Mesendoderm (in vitro differentiated cells): ENCODE measurements at regions not wholly inside any gene's neighbourhood (a gene's known extent, or its start where the extent isn't known, plus 50 kb on each side); places are given as distances from the start of the nearest gene placed in this dataset.

ENCODE experiments used
- DNase-seq: peaks from one replicate; pipeline ENCODE4 v3.0.0; 2013
- H2AK5ac ChIP-seq: 2 replicates; pipeline ENCODE4 v1.6.1; 2013; ENCODE audit warnings: low read length, inconsistent platforms
- H2BK120ac ChIP-seq: 2 replicates; pipeline ENCODE4 v1.6.1; 2013; ENCODE audit warnings: low read depth, mild to moderate bottlenecking, low read length, moderate library complexity, mixed read lengths
- H2BK15ac ChIP-seq: replicated peaks from 2 replicates; pipeline ENCODE4 v1.6.1; 2013; ENCODE audit warnings: low read depth, mild to moderate bottlenecking, moderate library complexity
- H2BK5ac ChIP-seq: 2 replicates; pipeline ENCODE4 v1.6.1; 2013; ENCODE audit warnings: low read length, inconsistent platforms
- H3K18ac ChIP-seq: 2 replicates; pipeline ENCODE4 v1.6.1; 2013; ENCODE audit warnings: mild to moderate bottlenecking, low read length, mixed read lengths
- H3K23ac ChIP-seq: one replicate; pipeline ENCODE4 v1.6.1; 2013; ENCODE audit warnings: low read length
- H3K27ac ChIP-seq: 2 replicates; pipeline ENCODE4 v1.5.1; 2013; ENCODE audit warnings: low read depth, mild to moderate bottlenecking, inconsistent platforms, low read length, moderate library complexity
- H3K27me3 ChIP-seq: 2 replicates; pipeline ENCODE4 v1.6.1; 2013; ENCODE audit warnings: low read length, control low read depth, mild to moderate bottlenecking, inconsistent platforms; ENCODE audit not compliant: insufficient read depth, poor library complexity
- H3K36me3 ChIP-seq: 2 replicates; pipeline ENCODE4 v1.6.1; 2013; ENCODE audit warnings: low read length, inconsistent platforms; ENCODE audit not compliant: control insufficient read depth, insufficient read depth
- H3K4ac ChIP-seq: one replicate; pipeline ENCODE4 v1.6.1; 2013; ENCODE audit warnings: low read depth, mild to moderate bottlenecking, low read length, moderate library complexity
- H3K4me1 ChIP-seq: 2 replicates; pipeline ENCODE4 v1.6.1; 2013; ENCODE audit warnings: low read depth, low read length, inconsistent platforms; ENCODE audit not compliant: control insufficient read depth
- H3K4me2 ChIP-seq: 2 replicates; pipeline ENCODE4 v1.6.1; 2013; ENCODE audit warnings: low read length
- H3K4me3 ChIP-seq: 2 replicates; pipeline ENCODE4 v1.5.1; 2013; ENCODE audit warnings: mild to moderate bottlenecking, low read length
- H3K56ac ChIP-seq: one replicate; pipeline ENCODE4 v1.6.1; 2013; ENCODE audit warnings: low read length
- H3K79me1 ChIP-seq: 2 replicates; pipeline ENCODE4 v1.6.1; 2013; ENCODE audit warnings: low read length, inconsistent platforms
- H3K79me2 ChIP-seq: 2 replicates; pipeline ENCODE4 v1.6.1; 2013; ENCODE audit warnings: mild to moderate bottlenecking, low read length; ENCODE audit not compliant: control insufficient read depth, insufficient read depth
- H3K9ac ChIP-seq: 2 replicates; pipeline ENCODE4 v1.6.1; 2013; ENCODE audit warnings: low read length, inconsistent platforms
- H4K5ac ChIP-seq: one replicate; pipeline ENCODE4 v1.6.1; 2013; ENCODE audit warnings: low read length
- H4K8ac ChIP-seq: one replicate; pipeline ENCODE4 v1.6.1; 2013; ENCODE audit warnings: low read depth, mild to moderate bottlenecking, control low read depth, low read length, moderate library complexity
- WGBS: extraction: QIAGEN DNeasy Blood & Tissue Kit; methylation state at CpG from one replicate; pipeline ENCODE4 v1.1.7; 2013; ENCODE audit warnings: low lambda C conversion rate, missing lambda C conversion rate; ENCODE audit not compliant: insufficient coverage; ENCODE audit errors: extremely low coverage; 5-methylcytosine and 5-hydroxymethylcytosine counted together

GRCh38 chr2:37532503-37532902 is 138.9 kb downstream of the CDC42EP3 start:
- Histone ChIP-seq H3K36me3 (no peaks in the 10 kb centered on the region), H2AK5ac (no peak overlapping the region), H2BK120ac (no peak overlapping the region), H3K4me2 (no peak overlapping the region), H2BK15ac (no peak overlapping the region), H4K8ac (no peak overlapping the region), H3K4ac (no peak overlapping the region), H3K18ac (no peak overlapping the region), H3K27me3 (no peaks in the 10 kb centered on the region), H3K4me3 (no peak overlapping the region), H3K23ac (no peak overlapping the region), H3K79me1 (no peaks in the 10 kb centered on the region), H3K4me1 (no peaks in the 10 kb centered on the region), H3K9ac (no peak overlapping the region), H3K79me2 (no peaks in the 10 kb centered on the region), H2BK5ac (no peak overlapping the region), H3K27ac (no peak overlapping the region), H3K56ac (no peak overlapping the region), H4K5ac (no peak overlapping the region)
- no CpG with 5 or more reads among the region's 2 CpGs for WGBS
- DNase-seq: no peak

GRCh38 chr2:37537316-37537715 is 134.1 kb downstream of the CDC42EP3 start:
- Histone ChIP-seq H3K4me2 (no peak overlapping the region), H4K8ac (no peak overlapping the region), H3K4ac (no peak overlapping the region), H3K27me3 (no peaks in the 10 kb centered on the region), H3K18ac (no peak overlapping the region), H3K23ac (no peak overlapping the region), H3K9ac (no peak overlapping the region), H3K27ac (no peak overlapping the region), H3K56ac (no peak overlapping the region), H2BK5ac (no peak overlapping the region), H2BK15ac (no peak overlapping the region), H4K5ac (no peak overlapping the region), H2AK5ac (no peak overlapping the region), H3K4me3 (no peak overlapping the region), H3K79me2 (no peaks in the 10 kb centered on the region), H3K36me3 (no peaks in the 10 kb centered on the region), H2BK120ac (no peak overlapping the region), H3K79me1 (no peaks in the 10 kb centered on the region), H3K4me1 (no peaks in the 10 kb centered on the region)
- DNase-seq: no peak
- no CpG with 5 or more reads among the region's 5 CpGs for WGBS

GRCh38 chr2:37541516-37541915 is 129.9 kb downstream of the CDC42EP3 start:
- no peak overlapping the region for H3K18ac ChIP-seq
- H4K5ac ChIP-seq: no peak overlapping the region
- no peak overlapping the region for H3K27ac ChIP-seq

GRCh38 chr2:37543999-37544557 is 127.4 kb downstream of the CDC42EP3 start:
- no peak overlapping the region for H2AK5ac ChIP-seq
- H4K8ac ChIP-seq: no peak overlapping the region
- H3K4ac ChIP-seq: no peak overlapping the region
- no peaks in the 10 kb centered on the region for H3K79me2 ChIP-seq
- H3K18ac ChIP-seq: no peak overlapping the region
- no peak overlapping the region for H4K5ac ChIP-seq
- no peak overlapping the region for H3K4me2 ChIP-seq
- no peak overlapping the region for H3K9ac ChIP-seq
- H3K27ac ChIP-seq: no peak overlapping the region
- no peaks in the 10 kb centered on the region for H3K27me3 ChIP-seq
- no CpG with 5 or more reads among the region's 4 CpGs for WGBS
- H3K36me3 ChIP-seq: no peaks in the 10 kb centered on the region
- peaks cover 2% of the 10 kb centered on the region for H3K4me1 ChIP-seq
- H3K56ac ChIP-seq: no peak overlapping the region
- no peak overlapping the region for H3K23ac ChIP-seq
- no peaks in the 10 kb centered on the region for H3K79me1 ChIP-seq
- H2BK120ac ChIP-seq: no peak overlapping the region
- no peak overlapping the region for H2BK15ac ChIP-seq
- DNase-seq: no peak
- no peak overlapping the region for H3K4me3 ChIP-seq
- H2BK5ac ChIP-seq: no peak overlapping the region

More at GRCh38 chr2:37541516-37541915, 129.9 kb downstream of the CDC42EP3 start:
- Histone ChIP-seq H3K27me3 (no peaks in the 10 kb centered on the region), H2AK5ac (no peak overlapping the region), H3K23ac (no peak overlapping the region), H3K9ac (no peak overlapping the region), H4K8ac (no peak overlapping the region), H2BK15ac (no peak overlapping the region), H3K36me3 (no peaks in the 10 kb centered on the region), H3K4ac (no peak overlapping the region), H3K4me2 (no peak overlapping the region), H3K79me1 (no peaks in the 10 kb centered on the region), H3K56ac (no peak overlapping the region), H2BK120ac (no peak overlapping the region), H3K4me3 (no peak overlapping the region), H3K4me1 (peaks cover 2% of the 10 kb centered on the region), H3K79me2 (no peaks in the 10 kb centered on the region), H2BK5ac (no peak overlapping the region)
- no CpG with 5 or more reads among the region's 5 CpGs for WGBS
- no peak for DNase-seq

GRCh38 chr2:37544591-37545031 is 126.8 kb downstream of the CDC42EP3 start:
- Histone ChIP-seq H3K27me3 (no peaks in the 10 kb centered on the region), H3K4me3 (no peak overlapping the region), H4K5ac (no peak overlapping the region), H3K4ac (no peak overlapping the region), H3K79me1 (no peaks in the 10 kb centered on the region), H2BK15ac (no peak overlapping the region), H3K18ac (no peak overlapping the region), H3K4me2 (no peak overlapping the region), H3K56ac (no peak overlapping the region), H2BK5ac (no peak overlapping the region), H2BK120ac (no peak overlapping the region), H3K9ac (no peak overlapping the region), H4K8ac (no peak overlapping the region), H2AK5ac (peak overlapping the region; percentile 22), H3K27ac (no peak overlapping the region), H3K4me1 (peaks cover 2% of the 10 kb centered on the region), H3K36me3 (no peaks in the 10 kb centered on the region), H3K23ac (no peak overlapping the region), H3K79me2 (no peaks in the 10 kb centered on the region)
- no peak for DNase-seq
- no CpG with 5 or more reads among the region's 1 CpG for WGBS

GRCh38 chr2:37549598-37549997 is 121.8 kb downstream of the CDC42EP3 start:
- Histone ChIP-seq H3K4me1 (no peaks in the 10 kb centered on the region), H3K4me3 (no peak overlapping the region), H3K27ac (no peak overlapping the region), H3K36me3 (no peaks in the 10 kb centered on the region), H3K23ac (no peak overlapping the region), H3K18ac (no peak overlapping the region), H3K9ac (no peak overlapping the region), H2BK15ac (no peak overlapping the region), H3K56ac (no peak overlapping the region), H4K8ac (no peak overlapping the region), H3K79me2 (no peaks in the 10 kb centered on the region), H3K27me3 (no peaks in the 10 kb centered on the region), H4K5ac (no peak overlapping the region), H3K4me2 (no peak overlapping the region), H2BK120ac (no peak overlapping the region), H3K4ac (no peak overlapping the region), H2BK5ac (no peak overlapping the region), H2AK5ac (no peak overlapping the region), H3K79me1 (no peaks in the 10 kb centered on the region)
- no CpG with 5 or more reads among the region's 4 CpGs for WGBS
- DNase-seq: no peak
